Activated CD4-positive, alpha-beta T cell treated with anti-CD3 and anti-CD28 coated beads, Interleukin-2, amount 50 U/mL, for 1 hour (primary cell): ENCODE measurements at regions not wholly inside any gene's neighbourhood (a gene's known extent, or its start where the extent isn't known, plus 50 kb on each side); places are given as distances from the start of the nearest gene placed in this dataset.
"Not testable (repeated sequence)": the region's sequence is repeated elsewhere in the genome, so short reads cannot be mapped to it uniquely, and the experiment has no call there.

Experiments used
- DNase-seq: peaks from one replicate; pipeline ENCODE4 v3.0.0-alpha.2; 2020

- DNase-seq, result no peak
These were observed 256.4 kb downstream of the NR2F2 start for GRCh38 chr15:96586901-96587300.

GRCh38 chr15:96589864-96590263 lies 259.4 kb downstream of the NR2F2 start:
- no peak for DNase-seq

- DNase-seq, result no peak
These were observed 263.2 kb downstream of the NR2F2 start for GRCh38 chr15:96593735-96594134.

GRCh38 chr15:96595951-96596350 lies 265.5 kb downstream of the NR2F2 start:
- no peak for DNase-seq

- DNase-seq, result no peak
These were observed 268.0 kb downstream of the NR2F2 start for GRCh38 chr15:96598514-96598913.

GRCh38 chr15:96599268-96599667 lies 268.8 kb downstream of the NR2F2 start:
- DNase-seq, result no peak

GRCh38 chr15:96600350-96600749 lies 269.9 kb downstream of the NR2F2 start:
- DNase-seq, result no peak

- no peak for DNase-seq
These were observed 276.1 kb downstream of the NR2F2 start for GRCh38 chr15:96606617-96607016.

GRCh38 chr15:96610757-96611156 lies 280.3 kb downstream of the NR2F2 start:
- DNase-seq, result no peak

GRCh38 chr15:96612917-96613316 lies 282.4 kb downstream of the NR2F2 start:
- DNase-seq, result no peak

GRCh38 chr15:96619174-96619573 lies 288.7 kb downstream of the NR2F2 start:
- no peak for DNase-seq

- DNase-seq, result no peak
These were observed 292.2 kb downstream of the NR2F2 start for GRCh38 chr15:96622714-96623113.

GRCh38 chr15:96625256-96625655 lies 294.8 kb downstream of the NR2F2 start:
- no peak for DNase-seq

- no peak for DNase-seq
These were observed 296.6 kb downstream of the NR2F2 start for GRCh38 chr15:96627031-96627568.

GRCh38 chr15:96629511-96629910 lies 299.0 kb downstream of the NR2F2 start:
- DNase-seq, result no peak

GRCh38 chr15:96638793-96639192 lies 308.3 kb downstream of the NR2F2 start:
- no peak for DNase-seq

GRCh38 chr15:96645796-96646195 lies 315.3 kb downstream of the NR2F2 start:
- no peak for DNase-seq

GRCh38 chr15:96648866-96649265 lies 318.4 kb downstream of the NR2F2 start:
- no peak for DNase-seq

- no peak for DNase-seq
These were observed 326.6 kb downstream of the NR2F2 start for GRCh38 chr15:96657096-96657495.

- not testable (repeated sequence) for DNase-seq
These were observed 336.5 kb downstream of the NR2F2 start for GRCh38 chr15:96666979-96667378.

GRCh38 chr15:96670389-96670788 lies 339.9 kb downstream of the NR2F2 start:
- DNase-seq, result no peak

- no peak for DNase-seq
These were observed 342.1 kb downstream of the NR2F2 start for GRCh38 chr15:96672629-96673028.

GRCh38 chr15:96678386-96678785 lies 347.9 kb downstream of the NR2F2 start:
- no peak for DNase-seq

- DNase-seq, result no peak
These were observed 357.0 kb downstream of the NR2F2 start for GRCh38 chr15:96687388-96688107.

GRCh38 chr15:96690733-96691132 lies 360.2 kb downstream of the NR2F2 start:
- no peak for DNase-seq
